ENCODE measurements at regions not wholly inside any gene's neighbourhood (a gene's known extent, or its start where the extent isn't known, plus 50 kb on each side); places are given as distances from the start of the nearest gene placed in this dataset.

DNA sequence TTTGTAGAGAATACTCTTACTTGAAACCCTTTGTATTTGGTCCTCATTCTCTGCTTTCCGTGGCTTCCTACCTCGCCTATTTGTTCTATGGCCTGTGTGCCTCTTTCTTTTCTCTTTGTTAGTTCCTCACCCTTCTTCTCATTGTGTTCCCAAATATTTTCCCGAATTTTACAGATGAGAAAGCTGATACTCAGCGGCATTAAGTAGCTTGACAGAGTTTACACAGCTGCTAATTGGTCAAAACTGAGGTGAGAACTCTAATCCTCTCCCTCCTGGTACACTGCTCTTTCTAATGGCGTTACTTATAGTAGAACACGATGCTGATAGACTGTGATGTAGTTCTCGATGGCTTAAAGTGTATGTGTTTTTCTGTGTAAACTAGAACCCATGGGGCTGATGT lies 80.7 kb upstream of the HDAC9 start:
- DNase-seq (ENCODE audit: low read depth) = no peak

DNA sequence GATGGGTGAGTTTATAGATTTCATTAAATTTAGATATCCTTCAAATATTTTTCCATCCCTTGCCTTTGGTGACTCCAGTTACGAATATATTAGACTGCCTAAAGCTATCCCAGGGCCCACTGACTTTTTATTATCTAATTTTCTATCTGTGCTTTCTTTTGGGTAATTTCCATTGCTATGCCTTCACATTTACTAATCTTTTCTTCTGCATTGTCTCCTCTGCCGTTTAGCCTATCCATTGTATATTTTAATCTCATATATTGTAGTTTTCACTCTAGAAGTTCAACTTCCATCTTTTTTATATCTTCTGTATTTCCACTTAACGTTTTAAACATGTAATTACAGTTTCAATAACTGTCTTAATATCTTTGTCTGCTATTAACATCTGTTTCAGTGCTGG lies 78.6 kb upstream of the HDAC9 start:
- DNase-seq (ENCODE audit: low read depth) = no peak

DNA sequence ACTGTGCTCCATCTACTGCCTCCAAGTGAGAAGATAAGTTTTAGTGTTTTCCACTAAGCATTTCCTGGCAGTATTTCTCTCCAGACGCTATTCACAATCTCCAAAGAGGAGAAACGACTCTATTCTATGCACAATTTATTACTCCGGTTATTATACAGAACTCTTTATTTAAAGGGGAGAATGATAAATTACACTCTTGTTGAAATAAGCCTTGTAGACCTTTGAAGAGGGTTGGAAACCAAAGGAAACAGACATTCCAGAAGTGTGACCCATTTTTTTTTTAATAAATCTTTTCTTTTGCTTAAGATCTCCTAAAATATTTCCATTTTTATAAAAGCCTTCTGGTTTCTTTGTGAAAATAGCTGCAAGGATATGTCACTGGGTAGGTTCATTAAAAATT lies 76.1 kb upstream of the HDAC9 start:
- DNase-seq (ENCODE audit: low read depth) = no peak

DNA sequence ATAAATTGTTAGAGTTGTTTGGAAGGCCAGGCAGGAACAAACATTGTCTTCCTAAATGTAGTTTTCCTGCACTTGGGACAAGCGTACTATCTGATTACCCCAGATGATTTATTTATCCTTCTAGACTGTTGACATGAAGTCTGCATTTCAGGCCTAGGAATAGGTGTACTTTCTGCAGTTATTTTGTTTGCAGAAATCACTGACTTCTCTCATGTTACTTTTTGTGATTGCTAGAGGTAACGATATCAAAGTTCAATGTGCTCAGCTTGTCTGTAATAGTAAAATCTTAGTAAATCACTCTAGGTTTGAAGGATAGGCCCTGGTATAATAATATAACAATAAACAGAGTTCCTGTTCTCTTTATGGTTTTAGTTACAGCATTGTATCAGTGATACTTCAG lies 75.4 kb upstream of the HDAC9 start:
- DNase-seq (ENCODE audit: low read depth) = no peak

DNA sequence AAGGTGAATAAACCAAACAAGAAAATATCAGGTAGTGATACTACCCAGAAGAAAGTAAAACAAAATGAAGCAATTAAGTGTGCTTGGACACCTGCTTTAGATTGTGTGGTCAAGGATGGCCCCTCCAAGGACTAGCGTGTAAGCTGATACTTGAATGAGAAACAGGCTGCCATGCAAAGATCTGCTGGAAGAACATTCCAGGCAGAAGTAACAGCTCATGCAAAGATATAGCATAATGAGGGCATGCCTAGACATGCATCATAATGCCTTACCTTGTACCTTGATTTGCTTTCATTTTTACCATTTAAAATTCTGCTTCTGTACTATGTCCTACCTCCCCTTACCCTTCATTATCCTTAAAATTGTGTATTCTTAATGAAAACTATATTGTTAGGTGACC lies 74.8 kb upstream of the HDAC9 start:
- DNase-seq (ENCODE audit: low read depth) = peak; percentile 64

DNA sequence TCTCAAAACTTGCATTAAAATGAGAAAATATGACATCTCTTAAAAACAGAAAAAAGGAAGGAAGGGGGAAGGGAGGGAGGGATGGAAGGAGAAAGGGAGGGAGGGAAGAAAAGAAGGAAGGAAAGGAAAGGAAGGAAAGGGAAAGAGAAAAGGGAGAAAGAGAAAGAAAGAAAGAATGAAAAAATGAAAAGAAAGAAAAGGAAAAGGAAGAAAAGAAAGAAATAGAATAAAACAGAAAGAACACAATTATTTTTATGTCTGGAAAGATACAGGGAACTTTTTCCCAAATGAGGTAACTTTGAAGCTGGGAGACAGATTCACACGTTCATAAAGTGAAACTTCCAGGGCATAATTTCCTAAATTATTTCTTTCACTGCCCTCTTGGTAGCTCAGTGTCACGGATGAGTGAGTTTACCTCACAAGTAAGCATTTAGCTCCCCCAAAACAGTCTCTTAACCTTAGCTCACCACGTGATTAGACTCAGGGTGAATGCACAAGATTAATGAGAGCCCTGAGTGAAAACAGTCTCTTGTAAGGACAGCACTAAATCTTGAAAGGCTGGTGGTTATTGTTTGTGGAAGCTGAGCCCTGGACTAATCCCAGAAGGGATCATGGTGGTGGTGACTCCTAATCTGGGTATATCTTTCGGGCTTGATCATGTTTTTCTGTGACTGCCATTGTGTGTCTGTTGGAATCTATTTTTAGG lies 74.1 kb upstream of the HDAC9 start:
- DNase-seq (ENCODE audit: low read depth) = no peak

DNA sequence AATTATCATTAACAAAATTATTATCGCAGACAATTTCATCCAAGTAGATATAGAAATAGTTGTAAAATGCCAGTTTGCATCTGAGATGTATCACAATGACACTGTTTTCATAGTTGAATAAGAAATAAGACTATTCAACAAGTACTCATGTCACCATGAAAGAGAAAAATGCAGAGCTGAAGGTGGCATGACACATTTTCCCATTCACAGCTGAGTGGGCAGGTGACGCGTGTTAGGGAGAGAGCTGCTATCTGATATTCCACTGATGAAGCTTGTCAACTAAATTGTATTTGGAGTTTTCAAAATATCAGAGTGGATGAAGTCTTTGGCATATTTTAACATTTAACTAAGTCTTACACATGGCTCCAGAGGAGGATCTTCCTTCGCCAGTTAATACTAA lies 70.3 kb upstream of the HDAC9 start:
- no peak for DNase-seq (ENCODE audit: low read depth)

DNA sequence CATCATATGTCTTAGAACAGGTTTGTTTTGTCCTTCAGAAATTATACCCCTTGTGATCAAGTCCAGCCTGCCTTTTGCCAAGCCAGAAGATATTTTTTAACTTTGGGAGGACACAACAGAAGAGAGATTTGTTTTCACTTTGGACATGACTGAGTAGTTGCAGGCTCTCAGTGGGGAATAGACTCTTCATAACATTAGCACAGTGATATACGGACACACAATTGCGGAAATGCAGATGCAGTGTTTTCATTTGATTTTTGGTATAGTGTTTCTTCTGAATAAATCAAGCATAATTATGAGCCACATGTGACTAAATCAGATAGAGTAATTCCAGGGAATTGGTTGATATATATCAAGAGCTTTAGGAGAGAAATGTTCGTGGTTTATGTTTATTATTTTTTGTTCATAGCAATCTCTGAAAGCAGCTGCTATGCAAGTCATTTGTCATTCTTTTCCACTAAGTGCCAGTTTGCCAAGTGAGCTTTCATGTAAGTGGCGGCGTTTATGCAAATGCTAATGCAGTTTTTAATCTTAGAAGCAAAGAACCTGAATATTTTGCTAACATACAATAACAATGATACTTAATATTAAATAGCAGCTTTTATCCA lies 69.6 kb upstream of the HDAC9 start:
- no peak for DNase-seq (ENCODE audit: low read depth)

DNA sequence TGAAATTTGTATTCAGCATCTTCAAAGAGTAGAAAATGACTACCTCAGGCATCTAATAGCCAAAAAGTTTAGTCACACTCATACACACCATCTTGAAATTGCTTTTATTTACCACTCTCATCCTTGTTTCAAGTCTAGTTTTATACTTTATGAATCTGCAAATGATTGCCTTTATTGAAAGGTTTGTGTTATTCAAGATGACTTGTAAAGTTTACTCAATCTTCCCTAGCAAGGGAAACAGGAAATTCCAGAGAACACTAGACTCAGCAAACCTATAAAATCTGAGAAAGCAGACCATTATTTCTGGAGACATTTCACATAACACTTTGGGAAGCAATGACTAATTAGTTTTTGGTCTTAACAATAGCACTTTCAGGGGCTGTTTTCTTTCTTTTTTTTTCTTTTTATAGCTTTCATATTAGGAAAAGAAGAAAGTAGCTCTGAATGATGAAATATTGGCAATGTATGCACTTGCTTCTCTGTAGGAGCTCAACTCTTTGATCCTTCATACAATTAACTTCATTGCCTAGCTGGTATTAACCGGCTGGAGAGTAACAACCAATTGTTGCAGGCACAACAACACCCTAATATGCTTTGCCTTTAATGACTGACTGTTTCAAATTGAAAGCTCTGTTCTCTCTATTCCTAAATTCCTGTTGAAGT lies 68.9 kb upstream of the HDAC9 start:
- DNase-seq (ENCODE audit: low read depth) = peak; percentile 63

DNA sequence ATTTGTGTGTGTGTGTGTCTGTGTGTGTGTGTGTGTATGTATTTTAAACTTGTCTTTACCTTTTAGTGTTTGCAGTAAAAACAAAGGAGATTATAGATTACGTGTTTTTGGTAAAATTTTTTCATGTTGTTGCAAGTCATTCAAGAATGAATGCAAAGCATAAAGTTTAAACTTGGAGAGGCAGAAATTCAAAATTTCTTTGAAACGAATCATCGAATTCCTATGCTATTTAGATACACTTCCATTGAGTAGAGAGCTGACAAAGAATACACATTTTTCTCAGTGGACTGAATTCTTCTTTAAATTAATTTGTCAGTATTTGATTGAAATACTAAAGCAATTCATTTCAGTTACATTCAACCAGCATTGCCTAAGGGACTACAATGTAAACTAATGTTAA lies 66.0 kb upstream of the HDAC9 start:
- DNase-seq (ENCODE audit: low read depth) = peak; percentile 57

DNA sequence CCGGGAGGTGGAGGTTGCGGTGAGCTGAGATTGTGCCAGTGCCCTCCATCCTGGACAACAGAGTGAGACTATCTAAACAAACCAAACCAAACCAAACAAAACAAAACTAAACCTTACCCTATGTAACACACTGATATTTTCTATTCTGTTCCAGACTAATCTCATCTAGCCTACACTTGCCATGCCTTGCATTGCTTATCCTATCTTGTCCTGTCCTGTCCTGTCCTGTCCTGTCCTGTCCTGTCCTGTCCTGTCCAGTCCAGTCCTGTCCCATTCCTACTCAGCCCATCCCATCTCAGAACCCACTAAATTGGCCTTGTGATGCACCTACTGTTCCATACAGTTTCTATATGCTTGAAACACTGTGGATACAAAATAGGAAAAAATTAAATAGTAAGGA lies 64.7 kb upstream of the HDAC9 start:
- DNase-seq (ENCODE audit: low read depth) = no peak

DNA sequence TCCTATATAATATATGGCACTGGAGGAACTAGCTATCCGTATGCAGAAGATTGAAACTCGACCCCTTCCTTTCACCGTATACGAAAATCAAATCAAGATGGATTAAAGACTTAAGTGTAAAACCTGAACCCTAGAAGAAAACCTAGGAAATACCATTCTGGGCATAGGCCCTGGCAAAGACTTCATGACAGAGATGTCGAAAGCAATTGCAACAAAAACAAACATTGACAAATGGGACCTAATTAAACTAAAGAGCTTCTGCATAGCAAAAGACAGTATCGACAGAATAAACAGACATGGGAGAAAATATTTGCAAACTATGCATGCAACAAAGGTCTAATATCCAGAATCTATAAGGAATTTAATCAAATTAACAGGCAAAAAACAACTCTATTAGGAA lies 61.4 kb upstream of the HDAC9 start:
- DNase-seq (ENCODE audit: low read depth) = no peak

DNA sequence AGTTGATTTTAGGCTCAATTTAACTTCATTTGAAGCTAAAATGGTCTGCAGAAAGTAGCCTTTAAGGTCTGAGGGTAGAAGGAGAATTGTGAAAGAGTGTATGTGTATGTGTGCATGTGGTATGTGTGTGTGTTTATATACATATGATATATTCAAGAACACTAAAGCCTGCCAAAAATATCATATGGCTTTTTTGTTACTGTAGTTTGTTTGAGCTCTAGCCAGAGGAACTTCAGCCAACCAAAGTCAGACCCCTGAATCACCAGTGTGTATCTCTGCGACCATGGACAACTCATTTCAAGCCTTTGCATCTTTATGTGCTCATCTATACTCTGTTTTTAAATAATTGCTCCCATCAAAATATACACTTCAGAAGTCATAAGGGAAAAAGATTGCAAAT lies 58.4 kb upstream of the HDAC9 start:
- DNase-seq (ENCODE audit: low read depth) = peak; percentile 32

DNA sequence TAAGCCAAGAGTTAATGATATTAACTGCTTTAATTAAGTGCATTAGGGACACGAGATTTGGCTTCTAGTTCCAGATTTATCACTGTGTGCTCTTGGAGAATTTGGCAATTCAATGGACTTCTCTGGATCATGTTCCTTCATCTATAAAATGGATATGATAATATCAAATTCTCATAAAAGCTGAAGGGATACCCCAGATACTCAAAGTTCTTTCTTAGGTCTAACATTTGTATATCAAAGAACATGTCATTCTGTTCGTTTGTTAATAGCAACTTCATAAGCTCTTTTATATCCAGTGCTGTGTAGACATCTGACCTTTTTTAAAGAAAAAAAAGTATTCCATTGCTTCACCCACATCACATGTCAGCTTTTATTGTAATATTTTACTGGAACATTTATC lies 54.6 kb upstream of the HDAC9 start:
- no peak for DNase-seq (ENCODE audit: low read depth)

DNA sequence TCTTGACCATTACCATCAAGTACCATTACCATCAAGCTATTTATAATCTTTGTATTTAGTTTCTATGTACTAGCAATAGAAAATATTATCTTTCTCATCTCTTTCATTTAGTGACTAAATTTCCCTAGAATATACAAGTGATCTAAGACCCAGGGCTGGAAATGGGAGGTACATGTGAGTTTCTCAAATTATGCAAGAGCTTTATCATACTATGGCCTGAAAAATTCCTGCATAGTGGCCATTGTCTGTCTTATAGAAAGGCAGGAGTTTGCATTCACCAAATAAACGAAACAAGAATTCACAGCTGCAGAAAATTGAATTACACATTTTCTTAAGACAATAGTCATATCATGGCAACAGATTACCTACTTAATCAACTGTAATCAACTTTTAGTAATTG lies 50.7 kb upstream of the HDAC9 start:
- no peak for DNase-seq (ENCODE audit: low read depth)

DNA sequence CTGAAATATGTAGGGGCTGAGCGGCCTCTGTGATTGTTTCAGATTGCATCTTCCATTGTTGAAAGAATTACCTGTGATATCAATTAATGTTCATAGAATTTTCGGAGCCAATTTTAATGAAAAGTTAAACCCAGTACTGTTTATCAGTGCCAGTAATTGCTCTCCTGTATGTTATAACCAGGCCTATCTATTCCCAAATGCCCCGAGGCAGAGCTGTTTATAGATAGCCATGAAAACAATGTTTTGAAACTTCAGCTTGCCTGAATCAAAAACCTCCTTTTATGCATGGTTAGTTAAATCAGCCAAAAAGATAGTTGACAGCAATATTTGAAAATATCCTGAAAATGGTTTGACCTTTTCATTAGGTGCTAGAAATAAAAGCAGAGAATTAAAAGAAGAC lies 50.1 kb upstream of the HDAC9 start:
- DNase-seq (ENCODE audit: low read depth) = no peak

All from iris pigment epithelial cell (primary cell).